ENCODE measurements at regions not wholly inside any gene's neighbourhood (a gene's known extent, or its start where the extent isn't known, plus 50 kb on each side); places are given as distances from the start of the nearest gene placed in this dataset.

DNA sequence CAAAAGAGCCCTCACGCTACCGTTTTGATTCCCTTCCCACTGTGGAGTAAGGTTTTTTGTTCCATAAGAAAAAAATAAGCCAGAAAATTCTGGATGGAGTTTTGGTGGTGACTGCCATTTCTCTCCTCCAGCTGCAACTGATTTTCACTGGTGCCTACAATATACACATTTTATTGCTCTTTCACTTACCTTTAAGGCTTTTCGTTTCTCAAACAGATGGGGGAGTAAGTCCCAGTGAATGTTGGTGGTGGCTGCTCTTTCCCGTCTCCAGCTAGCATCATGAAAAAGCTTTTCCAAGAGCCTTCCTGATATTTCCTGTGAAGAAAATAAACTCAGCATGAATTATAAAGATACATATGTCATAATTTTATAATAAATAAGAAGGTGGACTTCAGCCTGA is 932.5 kb upstream of the PIK3C3 start:
- no peak overlapping the region for H3K4me2 ChIP-seq
- H2AFZ ChIP-seq = peak overlapping the region; percentile 48; the same call in 1 of the 2 replicates
- 0 out of 2 replicates have a peak overlapping the region, but pooled peaks have one; percentile 38 for H3K27ac Mint-ChIP-seq
- H3K9me3 Mint-ChIP-seq = peaks cover 5% of the 10 kb centered on the region; the same call in 1 of the 3 replicates
- TF ChIP-seq, protein P1, sequence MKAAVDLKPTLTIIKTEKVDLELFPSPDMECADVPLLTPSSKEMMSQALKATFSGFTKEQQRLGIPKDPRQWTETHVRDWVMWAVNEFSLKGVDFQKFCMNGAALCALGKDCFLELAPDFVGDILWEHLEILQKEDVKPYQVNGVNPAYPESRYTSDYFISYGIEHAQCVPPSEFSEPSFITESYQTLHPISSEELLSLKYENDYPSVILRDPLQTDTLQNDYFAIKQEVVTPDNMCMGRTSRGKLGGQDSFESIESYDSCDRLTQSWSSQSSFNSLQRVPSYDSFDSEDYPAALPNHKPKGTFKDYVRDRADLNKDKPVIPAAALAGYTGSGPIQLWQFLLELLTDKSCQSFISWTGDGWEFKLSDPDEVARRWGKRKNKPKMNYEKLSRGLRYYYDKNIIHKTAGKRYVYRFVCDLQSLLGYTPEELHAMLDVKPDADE (IDR thresholded peaks at IDR 0.05) = no peak
- TF ChIP-seq JUNB (IDR thresholded peaks at IDR 0.05; ENCODE audit: unreplicated experiment) = no peak
- TF ChIP-seq, protein P2, sequence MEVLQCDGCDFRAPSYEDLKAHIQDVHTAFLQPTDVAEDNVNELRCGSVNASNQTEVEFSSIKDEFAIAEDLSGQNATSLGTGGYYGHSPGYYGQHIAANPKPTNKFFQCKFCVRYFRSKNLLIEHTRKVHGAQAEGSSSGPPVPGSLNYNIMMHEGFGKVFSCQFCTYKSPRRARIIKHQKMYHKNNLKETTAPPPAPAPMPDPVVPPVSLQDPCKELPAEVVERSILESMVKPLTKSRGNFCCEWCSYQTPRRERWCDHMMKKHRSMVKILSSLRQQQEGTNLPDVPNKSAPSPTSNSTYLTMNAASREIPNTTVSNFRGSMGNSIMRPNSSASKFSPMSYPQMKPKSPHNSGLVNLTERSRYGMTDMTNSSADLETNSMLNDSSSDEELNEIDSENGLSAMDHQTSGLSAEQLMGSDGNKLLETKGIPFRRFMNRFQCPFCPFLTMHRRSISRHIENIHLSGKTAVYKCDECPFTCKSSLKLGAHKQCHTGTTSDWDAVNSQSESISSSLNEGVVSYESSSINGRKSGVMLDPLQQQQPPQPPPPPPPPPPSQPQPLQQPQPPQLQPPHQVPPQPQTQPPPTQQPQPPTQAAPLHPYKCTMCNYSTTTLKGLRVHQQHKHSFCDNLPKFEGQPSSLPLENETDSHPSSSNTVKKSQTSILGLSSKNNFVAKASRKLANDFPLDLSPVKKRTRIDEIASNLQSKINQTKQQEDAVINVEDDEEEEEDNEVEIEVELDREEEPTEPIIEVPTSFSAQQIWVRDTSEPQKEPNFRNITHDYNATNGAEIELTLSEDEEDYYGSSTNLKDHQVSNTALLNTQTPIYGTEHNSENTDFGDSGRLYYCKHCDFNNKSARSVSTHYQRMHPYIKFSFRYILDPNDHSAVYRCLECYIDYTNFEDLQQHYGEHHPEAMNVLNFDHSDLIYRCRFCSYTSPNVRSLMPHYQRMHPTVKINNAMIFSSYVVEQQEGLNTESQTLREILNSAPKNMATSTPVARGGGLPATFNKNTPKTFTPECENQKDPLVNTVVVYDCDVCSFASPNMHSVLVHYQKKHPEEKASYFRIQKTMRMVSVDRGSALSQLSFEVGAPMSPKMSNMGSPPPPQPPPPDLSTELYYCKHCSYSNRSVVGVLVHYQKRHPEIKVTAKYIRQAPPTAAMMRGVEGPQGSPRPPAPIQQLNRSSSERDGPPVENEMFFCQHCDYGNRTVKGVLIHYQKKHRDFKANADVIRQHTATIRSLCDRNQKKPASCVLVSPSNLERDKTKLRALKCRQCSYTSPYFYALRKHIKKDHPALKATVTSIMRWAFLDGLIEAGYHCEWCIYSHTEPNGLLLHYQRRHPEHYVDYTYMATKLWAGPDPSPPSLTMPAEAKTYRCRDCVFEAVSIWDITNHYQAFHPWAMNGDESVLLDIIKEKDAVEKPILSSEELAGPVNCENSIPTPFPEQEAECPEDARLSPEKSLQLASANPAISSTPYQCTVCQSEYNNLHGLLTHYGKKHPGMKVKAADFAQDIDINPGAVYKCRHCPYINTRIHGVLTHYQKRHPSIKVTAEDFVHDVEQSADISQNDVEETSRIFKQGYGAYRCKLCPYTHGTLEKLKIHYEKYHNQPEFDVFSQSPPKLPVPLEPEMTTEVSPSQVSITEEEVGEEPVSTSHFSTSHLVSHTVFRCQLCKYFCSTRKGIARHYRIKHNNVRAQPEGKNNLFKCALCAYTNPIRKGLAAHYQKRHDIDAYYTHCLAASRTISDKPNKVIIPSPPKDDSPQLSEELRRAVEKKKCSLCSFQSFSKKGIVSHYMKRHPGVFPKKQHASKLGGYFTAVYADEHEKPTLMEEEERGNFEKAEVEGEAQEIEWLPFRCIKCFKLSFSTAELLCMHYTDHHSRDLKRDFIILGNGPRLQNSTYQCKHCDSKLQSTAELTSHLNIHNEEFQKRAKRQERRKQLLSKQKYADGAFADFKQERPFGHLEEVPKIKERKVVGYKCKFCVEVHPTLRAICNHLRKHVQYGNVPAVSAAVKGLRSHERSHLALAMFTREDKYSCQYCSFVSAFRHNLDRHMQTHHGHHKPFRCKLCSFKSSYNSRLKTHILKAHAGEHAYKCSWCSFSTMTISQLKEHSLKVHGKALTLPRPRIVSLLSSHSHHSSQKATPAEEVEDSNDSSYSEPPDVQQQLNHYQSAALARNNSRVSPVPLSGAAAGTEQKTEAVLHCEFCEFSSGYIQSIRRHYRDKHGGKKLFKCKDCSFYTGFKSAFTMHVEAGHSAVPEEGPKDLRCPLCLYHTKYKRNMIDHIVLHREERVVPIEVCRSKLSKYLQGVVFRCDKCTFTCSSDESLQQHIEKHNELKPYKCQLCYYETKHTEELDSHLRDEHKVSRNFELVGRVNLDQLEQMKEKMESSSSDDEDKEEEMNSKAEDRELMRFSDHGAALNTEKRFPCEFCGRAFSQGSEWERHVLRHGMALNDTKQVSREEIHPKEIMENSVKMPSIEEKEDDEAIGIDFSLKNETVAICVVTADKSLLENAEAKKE (CRISPR knock-in tag; IDR thresholded peaks at IDR 0.05) = no peak
- no peak for TF ChIP-seq CREB1 (CRISPR knock-in tag; IDR thresholded peaks at IDR 0.05; ENCODE audit: low read depth)
- TF ChIP-seq EZH2 (IDR thresholded peaks at IDR 0.05; ENCODE audit: low read depth, unreplicated experiment) = no peak
- TF ChIP-seq NANOG (IDR thresholded peaks at IDR 0.05; ENCODE audit: borderline replicate concordance) = no peak
- TF ChIP-seq ZNF331 (CRISPR knock-in tag; IDR thresholded peaks at IDR 0.05; ENCODE audit: low read depth) = no peak
- no peak for TF ChIP-seq ZNF114 (CRISPR knock-in tag; IDR thresholded peaks at IDR 0.05)
- TF ChIP-seq, protein P3, sequence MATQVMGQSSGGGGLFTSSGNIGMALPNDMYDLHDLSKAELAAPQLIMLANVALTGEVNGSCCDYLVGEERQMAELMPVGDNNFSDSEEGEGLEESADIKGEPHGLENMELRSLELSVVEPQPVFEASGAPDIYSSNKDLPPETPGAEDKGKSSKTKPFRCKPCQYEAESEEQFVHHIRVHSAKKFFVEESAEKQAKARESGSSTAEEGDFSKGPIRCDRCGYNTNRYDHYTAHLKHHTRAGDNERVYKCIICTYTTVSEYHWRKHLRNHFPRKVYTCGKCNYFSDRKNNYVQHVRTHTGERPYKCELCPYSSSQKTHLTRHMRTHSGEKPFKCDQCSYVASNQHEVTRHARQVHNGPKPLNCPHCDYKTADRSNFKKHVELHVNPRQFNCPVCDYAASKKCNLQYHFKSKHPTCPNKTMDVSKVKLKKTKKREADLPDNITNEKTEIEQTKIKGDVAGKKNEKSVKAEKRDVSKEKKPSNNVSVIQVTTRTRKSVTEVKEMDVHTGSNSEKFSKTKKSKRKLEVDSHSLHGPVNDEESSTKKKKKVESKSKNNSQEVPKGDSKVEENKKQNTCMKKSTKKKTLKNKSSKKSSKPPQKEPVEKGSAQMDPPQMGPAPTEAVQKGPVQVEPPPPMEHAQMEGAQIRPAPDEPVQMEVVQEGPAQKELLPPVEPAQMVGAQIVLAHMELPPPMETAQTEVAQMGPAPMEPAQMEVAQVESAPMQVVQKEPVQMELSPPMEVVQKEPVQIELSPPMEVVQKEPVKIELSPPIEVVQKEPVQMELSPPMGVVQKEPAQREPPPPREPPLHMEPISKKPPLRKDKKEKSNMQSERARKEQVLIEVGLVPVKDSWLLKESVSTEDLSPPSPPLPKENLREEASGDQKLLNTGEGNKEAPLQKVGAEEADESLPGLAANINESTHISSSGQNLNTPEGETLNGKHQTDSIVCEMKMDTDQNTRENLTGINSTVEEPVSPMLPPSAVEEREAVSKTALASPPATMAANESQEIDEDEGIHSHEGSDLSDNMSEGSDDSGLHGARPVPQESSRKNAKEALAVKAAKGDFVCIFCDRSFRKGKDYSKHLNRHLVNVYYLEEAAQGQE (IDR thresholded peaks at IDR 0.05; ENCODE audit: unreplicated experiment) = no peak
- no peak for TF ChIP-seq EZH2phosphoT487 (IDR thresholded peaks at IDR 0.05; ENCODE audit: unreplicated experiment)
- no peak for TF ChIP-seq POLR2AphosphoS5 (IDR thresholded peaks at IDR 0.05; ENCODE audit: low read depth)
- TF ChIP-seq STAT1 (IDR thresholded peaks at IDR 0.05; ENCODE audit: unreplicated experiment) = no peak
- TF ChIP-seq, protein P4, sequence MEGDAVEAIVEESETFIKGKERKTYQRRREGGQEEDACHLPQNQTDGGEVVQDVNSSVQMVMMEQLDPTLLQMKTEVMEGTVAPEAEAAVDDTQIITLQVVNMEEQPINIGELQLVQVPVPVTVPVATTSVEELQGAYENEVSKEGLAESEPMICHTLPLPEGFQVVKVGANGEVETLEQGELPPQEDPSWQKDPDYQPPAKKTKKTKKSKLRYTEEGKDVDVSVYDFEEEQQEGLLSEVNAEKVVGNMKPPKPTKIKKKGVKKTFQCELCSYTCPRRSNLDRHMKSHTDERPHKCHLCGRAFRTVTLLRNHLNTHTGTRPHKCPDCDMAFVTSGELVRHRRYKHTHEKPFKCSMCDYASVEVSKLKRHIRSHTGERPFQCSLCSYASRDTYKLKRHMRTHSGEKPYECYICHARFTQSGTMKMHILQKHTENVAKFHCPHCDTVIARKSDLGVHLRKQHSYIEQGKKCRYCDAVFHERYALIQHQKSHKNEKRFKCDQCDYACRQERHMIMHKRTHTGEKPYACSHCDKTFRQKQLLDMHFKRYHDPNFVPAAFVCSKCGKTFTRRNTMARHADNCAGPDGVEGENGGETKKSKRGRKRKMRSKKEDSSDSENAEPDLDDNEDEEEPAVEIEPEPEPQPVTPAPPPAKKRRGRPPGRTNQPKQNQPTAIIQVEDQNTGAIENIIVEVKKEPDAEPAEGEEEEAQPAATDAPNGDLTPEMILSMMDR (conservative IDR thresholded peaks at IDR 0.05; ENCODE audit: low read depth in 2 of 2) = no peak
- no peaks in the 10 kb centered on the region for H3F3A ChIP-seq (replicated peaks; ENCODE audit: low read depth)
- H4K20me1 ChIP-seq (replicated peaks; ENCODE audit: insufficient read depth) = no peaks in the 10 kb centered on the region
- no peaks in the 10 kb centered on the region for H3K27me3 ChIP-seq (ENCODE audit: insufficient read depth)
- H3K9me2 ChIP-seq (ENCODE audit: insufficient read depth) = no peaks in the 10 kb centered on the region
- peaks cover 3% of the 10 kb centered on the region for H3K27me3 Mint-ChIP-seq (ENCODE audit: insufficient read depth, low read depth, poor library complexity)
- H3K4me1 ChIP-seq (ENCODE audit: insufficient read depth) = peaks cover 9% of the 10 kb centered on the region; the same call in 1 of the 2 replicates
- no peak overlapping the region for H3K4me3 ChIP-seq
- ATAC-seq (peak; percentile 34; the same call in 1 of the 3 replicates), DNase-seq (ENCODE audit: low spot score) (peak; percentile 21)
- H3K27ac ChIP-seq (ENCODE audit: low read depth) = no peak overlapping the region
- no peaks in the 10 kb centered on the region; the same call in 1 of the 2 replicates for H3K36me3 ChIP-seq (ENCODE audit: insufficient read depth)
- H3K4me1 Mint-ChIP-seq = peaks cover 10% of the 10 kb centered on the region; the same call in 2 of the 3 replicates
- no peaks in the 10 kb centered on the region for H3K79me2 ChIP-seq (replicated peaks; ENCODE audit: insufficient read depth)
- H3K4me3 Mint-ChIP-seq = no peak overlapping the region
- no peaks in the 10 kb centered on the region for H3K36me3 Mint-ChIP-seq (ENCODE audit: low read depth)

Data from GM23338 (cell line).